ENCODE measurements at regions not wholly inside any gene's neighbourhood (a gene's known extent, or its start where the extent isn't known, plus 50 kb on each side); places are given as distances from the start of the nearest gene placed in this dataset.
A peak's percentile ranks its signal among the peaks of the same experiment; 100 is the strongest.

GRCh38 chr5:8434501-8434900, 565.6 kb downstream of the MTRR start:
- H3K9me3 ChIP-seq = no peaks in the 10 kb centered on the region
- no peak overlapping the region for H3K4me3 ChIP-seq
- TF ChIP-seq CTCF (IDR thresholded peaks at IDR 0.05) = no peak
- DNase-seq (ENCODE audit: low spot score) = no peak
- no peaks in the 10 kb centered on the region for H3K36me3 ChIP-seq
- no peak overlapping the region for H3K27ac ChIP-seq
- H3K27me3 ChIP-seq = no peaks in the 10 kb centered on the region
- H3K4me1 ChIP-seq = no peaks in the 10 kb centered on the region

- Histone ChIP-seq H3K27me3 (no peaks in the 10 kb centered on the region), H3K9me3 (no peaks in the 10 kb centered on the region), H3K4me1 (no peaks in the 10 kb centered on the region), H3K27ac (no peak overlapping the region), H3K4me3 (no peak overlapping the region), H3K36me3 (no peaks in the 10 kb centered on the region)
- no peak for TF ChIP-seq CTCF (IDR thresholded peaks at IDR 0.05)
- DNase-seq (ENCODE audit: low spot score) = no peak
Measured at GRCh38 chr5:8436924-8437323, 568.0 kb downstream of the MTRR start.

- Histone ChIP-seq H3K27ac (no peak overlapping the region), H3K9me3 (peaks cover 0 to 14% of the 10 kb centered on the region in 2 donors), H3K27me3 (no peaks in the 10 kb centered on the region), H3K4me1 (no peaks in the 10 kb centered on the region), H3K4me3 (no peak overlapping the region), H3K36me3 (no peaks in the 10 kb centered on the region)
- no peak for DNase-seq (ENCODE audit: low spot score)
- no peak for TF ChIP-seq CTCF (IDR thresholded peaks at IDR 0.05)
Measured at GRCh38 chr5:8445139-8445538, 576.2 kb downstream of the MTRR start.

GRCh38 chr5:8446179-8446578, 577.2 kb downstream of the MTRR start:
- DNase-seq (ENCODE audit: low spot score) = no peak
- no peaks in the 10 kb centered on the region for H3K27me3 ChIP-seq
- H3K4me1 ChIP-seq = no peaks in the 10 kb centered on the region
- TF ChIP-seq CTCF (IDR thresholded peaks at IDR 0.05) = no peak
- peaks cover 0 to 14% of the 10 kb centered on the region in 2 donors for H3K9me3 ChIP-seq
- H3K36me3 ChIP-seq = no peaks in the 10 kb centered on the region
- H3K4me3 ChIP-seq = no peak overlapping the region
- H3K27ac ChIP-seq = no peak overlapping the region

- Histone ChIP-seq H3K4me3 (peak overlapping the region in 1 of 2 donors; percentile 94), H3K4me1 (peaks cover 0 to 11% of the 10 kb centered on the region in 2 donors), H3K36me3 (no peaks in the 10 kb centered on the region), H3K27me3 (no peaks in the 10 kb centered on the region), H3K27ac (peak overlapping the region; percentile 84 to 91), H3K9me3 (no peaks in the 10 kb centered on the region)
- no peak for TF ChIP-seq CTCF (IDR thresholded peaks at IDR 0.05)
- no peak for DNase-seq (ENCODE audit: low spot score)
Measured at GRCh38 chr5:8456846-8457186, 587.9 kb downstream of the MTRR start.

GRCh38 chr5:8457187-8458037, 588.5 kb downstream of the MTRR start:
- H3K9me3 ChIP-seq = no peaks in the 10 kb centered on the region
- H3K27me3 ChIP-seq = no peaks in the 10 kb centered on the region
- DNase-seq (ENCODE audit: low spot score) = peak; percentile 86
- H3K27ac ChIP-seq = peak overlapping the region; percentile 84 to 91
- H3K4me1 ChIP-seq = peaks cover 0 to 11% of the 10 kb centered on the region in 2 donors
- H3K36me3 ChIP-seq = no peaks in the 10 kb centered on the region
- H3K4me3 ChIP-seq = peak overlapping the region; percentile 67 to 94
- no peak for TF ChIP-seq CTCF (IDR thresholded peaks at IDR 0.05)
